ENCODE measurements at regions not wholly inside any gene's neighbourhood (a gene's known extent, or its start where the extent isn't known, plus 50 kb on each side); places are given as distances from the start of the nearest gene placed in this dataset.

- Histone ChIP-seq H3K9ac (ENCODE audit: low read length) (no peak overlapping the region), H3K9me2 (replicated peaks; ENCODE audit: low read length) (no peaks in the 10 kb centered on the region), H4K20me1 (ENCODE audit: low read length) (no peaks in the 10 kb centered on the region), H2AFZ (ENCODE audit: low read length) (no peak overlapping the region), H3F3A (ENCODE audit: low read length, unreplicated experiment) (no peaks in the 10 kb centered on the region), H3K27ac (ENCODE audit: low read length) (no peak overlapping the region), H3K36me3 (ENCODE audit: low read depth, low read length) (no peaks in the 10 kb centered on the region), H3K27me3 (ENCODE audit: low read length) (no peaks in the 10 kb centered on the region), H3K4me3 (ENCODE audit: low read length) (no peak overlapping the region), H3K4me1 (ENCODE audit: insufficient read depth, low read length) (no peaks in the 10 kb centered on the region), H3K79me2 (ENCODE audit: low read length) (no peaks in the 10 kb centered on the region), H3K9me3 (ENCODE audit: low read length) (no peaks in the 10 kb centered on the region), H3K4me2 (ENCODE audit: low read length) (no peak overlapping the region)
- ChIA-PET CTCF (no interaction called here), POLR2A (ENCODE audit: unreplicated experiment) (no interaction called here)
- TF ChIP-seq EZH2phosphoT487 (IDR thresholded peaks at IDR 0.05; ENCODE audit: borderline replicate concordance, low read length), result no peak
- TF ChIP-seq CTCF (conservative IDR thresholded peaks at IDR 0.05; ENCODE audit: low read depth, low read length), result no peak
- no peak for TF ChIP-seq EZH2 (IDR thresholded peaks at IDR 0.05; ENCODE audit: low read length, unreplicated experiment)
- BruUV-seq (replicated peaks), result no TSS peak
- ATAC-seq (no peak), DNase-seq (no peak)
- intact Hi-C loops (cut with micrococcal nuclease), result no loop called here
Observed at GRCh38 chr4:138759554-138759902, 256.1 kb upstream of the NOCT start.

DNA sequence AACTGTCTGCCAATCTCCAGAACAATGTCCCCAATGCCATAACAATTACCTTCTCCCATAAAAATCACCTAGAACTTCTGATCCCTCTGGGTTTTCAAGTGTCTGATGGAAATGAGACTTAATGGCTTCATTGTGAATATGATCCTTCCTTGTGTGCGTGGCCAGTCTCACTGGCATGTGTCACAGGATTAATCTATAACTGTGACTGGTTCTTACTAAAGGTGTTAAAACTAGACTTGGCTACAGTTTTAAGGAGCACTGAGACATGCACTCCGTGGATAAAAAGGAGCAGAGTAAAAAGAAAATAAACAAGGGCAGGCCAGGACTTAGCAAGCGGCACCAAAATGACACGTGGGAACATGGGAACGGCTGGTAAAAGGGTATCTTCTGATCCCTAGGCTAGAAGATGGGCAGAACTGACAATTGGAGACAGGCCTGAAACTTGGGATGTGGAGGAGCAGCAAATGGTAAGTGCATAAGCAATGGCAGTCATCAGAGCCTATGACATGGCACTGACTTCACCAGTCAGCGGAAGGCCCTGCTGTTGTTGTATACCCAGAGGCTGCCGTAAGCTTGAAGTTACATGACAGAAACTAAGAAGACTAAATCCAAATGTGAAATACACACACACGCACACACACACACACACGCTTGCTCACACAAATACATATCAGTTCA, 256.6 kb upstream of the NOCT start:
- Histone ChIP-seq H4K20me1 (ENCODE audit: low read length) (no peaks in the 10 kb centered on the region), H3K9ac (ENCODE audit: low read length) (no peak overlapping the region), H3K9me3 (ENCODE audit: low read length) (no peaks in the 10 kb centered on the region), H2AFZ (ENCODE audit: low read length) (no peak overlapping the region), H3K4me3 (ENCODE audit: low read length) (no peak overlapping the region), H3K79me2 (ENCODE audit: low read length) (no peaks in the 10 kb centered on the region), H3K27me3 (ENCODE audit: low read length) (no peaks in the 10 kb centered on the region), H3K36me3 (ENCODE audit: low read depth, low read length) (no peaks in the 10 kb centered on the region), H3K9me2 (replicated peaks; ENCODE audit: low read length) (no peaks in the 10 kb centered on the region), H3K4me1 (ENCODE audit: insufficient read depth, low read length) (no peaks in the 10 kb centered on the region), H3K27ac (ENCODE audit: low read length) (no peak overlapping the region), H3F3A (ENCODE audit: low read length, unreplicated experiment) (no peaks in the 10 kb centered on the region), H3K4me2 (ENCODE audit: low read length) (no peak overlapping the region)
- no peak for TF ChIP-seq EZH2phosphoT487 (IDR thresholded peaks at IDR 0.05; ENCODE audit: borderline replicate concordance, low read length)
- TF ChIP-seq EZH2 (IDR thresholded peaks at IDR 0.05; ENCODE audit: low read length, unreplicated experiment), result no peak
- no peak for TF ChIP-seq CTCF (conservative IDR thresholded peaks at IDR 0.05; ENCODE audit: low read depth, low read length)
- POLR2A ChIA-PET (ENCODE audit: unreplicated experiment), result no interaction called here
- no TSS peak for BruUV-seq (replicated peaks)
- CTCF ChIA-PET, result no interaction called here
- intact Hi-C loops (cut with micrococcal nuclease), result no loop called here
- ATAC-seq (no peak), DNase-seq (no peak)

- Histone ChIP-seq H3K9ac (ENCODE audit: low read length) (no peak overlapping the region), H3K36me3 (ENCODE audit: low read depth, low read length) (no peaks in the 10 kb centered on the region), H3K4me1 (ENCODE audit: insufficient read depth, low read length) (no peaks in the 10 kb centered on the region), H3K79me2 (ENCODE audit: low read length) (no peaks in the 10 kb centered on the region), H3K9me3 (ENCODE audit: low read length) (no peaks in the 10 kb centered on the region), H3F3A (ENCODE audit: low read length, unreplicated experiment) (no peaks in the 10 kb centered on the region), H3K9me2 (replicated peaks; ENCODE audit: low read length) (no peaks in the 10 kb centered on the region), H3K4me2 (ENCODE audit: low read length) (no peak overlapping the region), H2AFZ (ENCODE audit: low read length) (no peak overlapping the region), H3K27me3 (ENCODE audit: low read length) (no peaks in the 10 kb centered on the region), H3K4me3 (ENCODE audit: low read length) (no peak overlapping the region), H4K20me1 (ENCODE audit: low read length) (no peaks in the 10 kb centered on the region), H3K27ac (ENCODE audit: low read length) (no peak overlapping the region)
- ATAC-seq (no peak), DNase-seq (no peak)
- TF ChIP-seq EZH2 (IDR thresholded peaks at IDR 0.05; ENCODE audit: low read length, unreplicated experiment) (no peak), EZH2phosphoT487 (IDR thresholded peaks at IDR 0.05; ENCODE audit: borderline replicate concordance, low read length) (no peak), CTCF (conservative IDR thresholded peaks at IDR 0.05; ENCODE audit: low read depth, low read length) (no peak)
- POLR2A ChIA-PET (ENCODE audit: unreplicated experiment), result no interaction called here
- intact Hi-C loops (cut with micrococcal nuclease), result no loop called here
- BruUV-seq (replicated peaks), result no TSS peak
- CTCF ChIA-PET, result interaction anchor here (0.6 kb wide), 1 partner anchor 320 kb away, joined by 11 read pairs; no protein-coding TSS in a partner anchor
Observed at GRCh38 chr4:138758196-138758595, 257.4 kb upstream of the NOCT start.

All from PC-3 (cell line).